ENCODE measurements at regions not wholly inside any gene's neighbourhood (a gene's known extent, or its start where the extent isn't known, plus 50 kb on each side); places are given as distances from the start of the nearest gene placed in this dataset.
A peak's percentile ranks its signal among the peaks of the same experiment; 100 is the strongest.

GRCh38 chr13:107421028-107421427 lies 794.3 kb downstream of the LIG4 start:
- Histone ChIP-seq H3K9ac (replicated peaks; ENCODE audit: extremely low read depth, insufficient read depth, low read length) (no peak overlapping the region), H3K36me3 (ENCODE audit: control insufficient read depth in 2 of 2, extremely low read depth in 1 of 2, insufficient read depth in 2 of 2, low read length in 2 of 2) (no peaks in the 10 kb centered on the region), H3K9me3 (replicated peaks; ENCODE audit: control insufficient read depth, insufficient read depth, low read length) (no peaks in the 10 kb centered on the region), H3K79me2 (ENCODE audit: control insufficient read depth, insufficient read depth, low read length) (no peaks in the 10 kb centered on the region), H3K4me3 (replicated peaks in 1 of 3; ENCODE audit: insufficient read depth in 1 of 3, low read depth in 1 of 3, low read length in 3 of 3) (no peak overlapping the region), H3K4me1 (ENCODE audit: control insufficient read depth, extremely low read depth, insufficient read depth, low read length) (peaks cover 20% of the 10 kb centered on the region), H2AFZ (ENCODE audit: low read depth, low read length) (no peak overlapping the region), H4K20me1 (replicated peaks; ENCODE audit: control insufficient read depth, extremely low read depth, insufficient read depth, low read length) (no peaks in the 10 kb centered on the region), H3K4me2 (ENCODE audit: insufficient read depth, low read length) (peak overlapping the region; percentile 23), H3K27ac (ENCODE audit: insufficient read depth, low read depth, low read length) (no peak overlapping the region), H3K27me3 (ENCODE audit: control insufficient read depth in 2 of 2, insufficient read depth in 2 of 2, low read length in 2 of 2) (no peaks in the 10 kb centered on the region), H3K9me1 (replicated peaks; ENCODE audit: control insufficient read depth, extremely low read depth, insufficient read depth, low read length) (no peaks in the 10 kb centered on the region)
- ChIA-PET POLR2A (no interaction called here), CTCF (interaction anchor here (1.1 to 3.0 kb wide), 4 partner anchors 9 to 231 kb away, joined by 3 to 9 read pairs (median 4); no protein-coding TSS in a partner anchor)
- FAIRE-seq = no peak
- dilution Hi-C loops (cut with MboI; ENCODE audit: extremely low pct_ligation_motif_present, low sequenced_read_pairs) = no loop called here
- TF ChIP-seq EZH2 (IDR thresholded peaks at IDR 0.05; ENCODE audit: borderline replicate concordance, low read depth, low read length, severe bottlenecking) (no peak), MAX (IDR thresholded peaks at IDR 0.05; ENCODE audit: insufficient read depth, insufficient read length) (no peak), MYC (IDR thresholded peaks at IDR 0.05; ENCODE audit: low read depth, low read length) (no peak), JUN (IDR thresholded peaks at IDR 0.05; ENCODE audit: borderline replicate concordance, insufficient read depth, insufficient read length, low read depth) (peak; percentile 9), FOS (IDR thresholded peaks at IDR 0.05; ENCODE audit: borderline replicate concordance, insufficient read depth, low read length) (peak; percentile 26), POLR2AphosphoS5 (IDR thresholded peaks at IDR 0.05; ENCODE audit: insufficient read depth, low read depth, low read length) (no peak), POLR2A (IDR thresholded peaks at IDR 0.05; ENCODE audit: low read depth, low read length) (no peak), CTCF (IDR thresholded peaks at IDR 0.05; ENCODE audit: extremely low read depth in 1 of 2, insufficient read depth in 1 of 2, low read depth in 1 of 2, low read length in 2 of 2) (no peak), GATA2 (IDR thresholded peaks at IDR 0.05; ENCODE audit: insufficient read depth, insufficient read length, low read depth, low read length) (no peak)
- BruUV-seq (replicated peaks) = no TSS peak
- peak; percentile 60 for DNase-seq (ENCODE audit: low read depth, low spot score)
- intact Hi-C loops (cut with micrococcal nuclease) = no loop called here
